ENCODE measurements at regions not wholly inside any gene's neighbourhood (a gene's known extent, or its start where the extent isn't known, plus 50 kb on each side); places are given as distances from the start of the nearest gene placed in this dataset.

DNA sequence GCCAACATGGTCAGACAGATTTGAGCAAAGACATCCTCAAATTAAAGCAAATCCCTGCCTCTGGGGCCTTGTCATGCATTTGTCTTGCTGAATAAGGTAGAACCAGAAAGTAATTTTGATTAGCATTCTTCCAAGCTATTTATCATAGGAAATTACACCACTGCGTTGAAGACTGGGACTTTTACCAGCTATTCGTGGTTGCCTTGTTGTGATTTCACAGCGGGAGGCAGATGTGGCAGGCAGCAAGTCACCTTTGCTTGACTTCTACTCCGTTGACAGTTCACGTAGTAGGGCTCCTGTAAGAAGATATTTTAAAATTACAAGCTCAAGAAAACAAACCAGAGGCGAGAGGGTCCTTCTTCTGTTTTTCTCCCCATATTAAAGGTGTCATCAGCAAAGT is 80.6 kb downstream of the EN1 start:
- Histone ChIP-seq H3K9me3 (no peaks in the 10 kb centered on the region), H3K36me3 (replicated peaks in 1 of 2; ENCODE audit: control insufficient read depth in 1 of 2, insufficient read depth in 2 of 2, low read length in 1 of 2) (no peaks in the 10 kb centered on the region), H4K20me1 (ENCODE audit: insufficient read depth) (no peaks in the 10 kb centered on the region), H3K4me1 (ENCODE audit: control insufficient read depth in 1 of 2, insufficient read depth in 2 of 2, low read depth in 1 of 2, low read length in 1 of 2) (no peaks in the 10 kb centered on the region), H3K9ac (no peak overlapping the region), H3K9me2 (no peaks in the 10 kb centered on the region), H2AFZ (ENCODE audit: low read depth) (no peak overlapping the region), H3K4me2 (no peak overlapping the region), H3K4me3 (ENCODE audit: low read depth in 2 of 2, low read length in 1 of 2) (no peak overlapping the region), H3F3A (replicated peaks; ENCODE audit: insufficient read depth) (no peaks in the 10 kb centered on the region), H3K79me2 (ENCODE audit: insufficient read depth) (no peaks in the 10 kb centered on the region), H3K27ac (ENCODE audit: low read depth in 2 of 2, low read length in 1 of 2) (no peak overlapping the region), H3K27me3 (ENCODE audit: insufficient read depth) (peaks cover 30% of the 10 kb centered on the region; the same call in 1 of the 2 replicates)
- ChIA-PET POLR2A (no interaction called here), CTCF (no interaction called here)
- DNase-seq, result no peak
- TF ChIP-seq FOXM1 (IDR thresholded peaks at IDR 0.05; ENCODE audit: low read depth) (no peak), RCOR1 (IDR thresholded peaks at IDR 0.05; ENCODE audit: low read length) (no peak), FOSL2 (IDR thresholded peaks at IDR 0.05; ENCODE audit: borderline replicate concordance, low read depth) (no peak), FOXJ3 (CRISPR knock-in tag; IDR thresholded peaks at IDR 0.05) (no peak), EP300 (IDR thresholded peaks at IDR 0.05; ENCODE audit: borderline replicate concordance in 1 of 2, low read depth in 1 of 2, low read length in 1 of 2) (no peak), IRF3 (IDR thresholded peaks at IDR 0.05; ENCODE audit: low read depth, low read length) (no peak), GABPA (IDR thresholded peaks at IDR 0.05; ENCODE audit: low read depth) (no peak), RFX5 (IDR thresholded peaks at IDR 0.05; ENCODE audit: low read length) (no peak), JUND (IDR thresholded peaks at IDR 0.05) (no peak), POLR2AphosphoS5 (IDR thresholded peaks at IDR 0.05; ENCODE audit: low read depth, low read length) (no peak), RAD21 (IDR thresholded peaks at IDR 0.05; ENCODE audit: low read length) (no peak), MEF2A (IDR thresholded peaks at IDR 0.05; ENCODE audit: borderline replicate concordance, low read depth) (no peak), SMC3 (IDR thresholded peaks at IDR 0.05; ENCODE audit: low read depth, low read length) (no peak), NFIC (IDR thresholded peaks at IDR 0.05; ENCODE audit: borderline replicate concordance) (no peak)
- TF ChIP-seq, protein P1, sequence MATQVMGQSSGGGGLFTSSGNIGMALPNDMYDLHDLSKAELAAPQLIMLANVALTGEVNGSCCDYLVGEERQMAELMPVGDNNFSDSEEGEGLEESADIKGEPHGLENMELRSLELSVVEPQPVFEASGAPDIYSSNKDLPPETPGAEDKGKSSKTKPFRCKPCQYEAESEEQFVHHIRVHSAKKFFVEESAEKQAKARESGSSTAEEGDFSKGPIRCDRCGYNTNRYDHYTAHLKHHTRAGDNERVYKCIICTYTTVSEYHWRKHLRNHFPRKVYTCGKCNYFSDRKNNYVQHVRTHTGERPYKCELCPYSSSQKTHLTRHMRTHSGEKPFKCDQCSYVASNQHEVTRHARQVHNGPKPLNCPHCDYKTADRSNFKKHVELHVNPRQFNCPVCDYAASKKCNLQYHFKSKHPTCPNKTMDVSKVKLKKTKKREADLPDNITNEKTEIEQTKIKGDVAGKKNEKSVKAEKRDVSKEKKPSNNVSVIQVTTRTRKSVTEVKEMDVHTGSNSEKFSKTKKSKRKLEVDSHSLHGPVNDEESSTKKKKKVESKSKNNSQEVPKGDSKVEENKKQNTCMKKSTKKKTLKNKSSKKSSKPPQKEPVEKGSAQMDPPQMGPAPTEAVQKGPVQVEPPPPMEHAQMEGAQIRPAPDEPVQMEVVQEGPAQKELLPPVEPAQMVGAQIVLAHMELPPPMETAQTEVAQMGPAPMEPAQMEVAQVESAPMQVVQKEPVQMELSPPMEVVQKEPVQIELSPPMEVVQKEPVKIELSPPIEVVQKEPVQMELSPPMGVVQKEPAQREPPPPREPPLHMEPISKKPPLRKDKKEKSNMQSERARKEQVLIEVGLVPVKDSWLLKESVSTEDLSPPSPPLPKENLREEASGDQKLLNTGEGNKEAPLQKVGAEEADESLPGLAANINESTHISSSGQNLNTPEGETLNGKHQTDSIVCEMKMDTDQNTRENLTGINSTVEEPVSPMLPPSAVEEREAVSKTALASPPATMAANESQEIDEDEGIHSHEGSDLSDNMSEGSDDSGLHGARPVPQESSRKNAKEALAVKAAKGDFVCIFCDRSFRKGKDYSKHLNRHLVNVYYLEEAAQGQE (IDR thresholded peaks at IDR 0.05; ENCODE audit: low read depth, low read length), result no peak
- TF ChIP-seq, protein P2, sequence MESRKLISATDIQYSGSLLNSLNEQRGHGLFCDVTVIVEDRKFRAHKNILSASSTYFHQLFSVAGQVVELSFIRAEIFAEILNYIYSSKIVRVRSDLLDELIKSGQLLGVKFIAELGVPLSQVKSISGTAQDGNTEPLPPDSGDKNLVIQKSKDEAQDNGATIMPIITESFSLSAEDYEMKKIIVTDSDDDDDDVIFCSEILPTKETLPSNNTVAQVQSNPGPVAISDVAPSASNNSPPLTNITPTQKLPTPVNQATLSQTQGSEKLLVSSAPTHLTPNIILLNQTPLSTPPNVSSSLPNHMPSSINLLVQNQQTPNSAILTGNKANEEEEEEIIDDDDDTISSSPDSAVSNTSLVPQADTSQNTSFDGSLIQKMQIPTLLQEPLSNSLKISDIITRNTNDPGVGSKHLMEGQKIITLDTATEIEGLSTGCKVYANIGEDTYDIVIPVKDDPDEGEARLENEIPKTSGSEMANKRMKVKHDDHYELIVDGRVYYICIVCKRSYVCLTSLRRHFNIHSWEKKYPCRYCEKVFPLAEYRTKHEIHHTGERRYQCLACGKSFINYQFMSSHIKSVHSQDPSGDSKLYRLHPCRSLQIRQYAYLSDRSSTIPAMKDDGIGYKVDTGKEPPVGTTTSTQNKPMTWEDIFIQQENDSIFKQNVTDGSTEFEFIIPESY (IDR thresholded peaks at IDR 0.05; ENCODE audit: borderline replicate concordance, low read depth), result no peak
- 19% methylated on average over 6 of the region's 6 CpGs for WGBS (ENCODE audit: low lambda C conversion rate)
